GM18858 (cell line): ENCODE measurements at regions not wholly inside any gene's neighbourhood (a gene's known extent, or its start where the extent isn't known, plus 50 kb on each side); places are given as distances from the start of the nearest gene placed in this dataset.

Experiments
- ATAC-seq: cut with Tn5 transposase; IDR thresholded peaks from one replicate; pipeline ENCODE4 v1.9.1; 2021; ENCODE audit not compliant: unreplicated experiment

DNA sequence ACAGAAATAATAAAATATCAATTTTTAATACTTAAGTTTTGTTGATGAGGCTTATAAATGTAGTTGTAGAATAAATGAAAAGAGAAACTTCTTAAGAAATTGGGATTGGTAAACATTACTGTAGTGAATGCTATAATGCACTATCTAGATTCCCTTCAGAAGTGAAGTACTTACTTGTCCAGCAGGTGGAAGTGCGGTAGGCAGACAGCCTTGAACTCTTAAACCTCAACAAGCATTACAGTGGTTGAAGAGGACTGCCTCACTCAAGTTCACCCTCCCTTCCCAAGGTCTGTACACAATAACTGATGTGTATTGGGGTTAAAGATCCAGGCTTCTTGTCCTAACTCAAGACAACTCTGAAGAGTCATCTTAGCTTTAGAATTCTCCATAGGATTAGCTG is 931.0 kb upstream of the LRRTM1 start:
- no peak for ATAC-seq

DNA sequence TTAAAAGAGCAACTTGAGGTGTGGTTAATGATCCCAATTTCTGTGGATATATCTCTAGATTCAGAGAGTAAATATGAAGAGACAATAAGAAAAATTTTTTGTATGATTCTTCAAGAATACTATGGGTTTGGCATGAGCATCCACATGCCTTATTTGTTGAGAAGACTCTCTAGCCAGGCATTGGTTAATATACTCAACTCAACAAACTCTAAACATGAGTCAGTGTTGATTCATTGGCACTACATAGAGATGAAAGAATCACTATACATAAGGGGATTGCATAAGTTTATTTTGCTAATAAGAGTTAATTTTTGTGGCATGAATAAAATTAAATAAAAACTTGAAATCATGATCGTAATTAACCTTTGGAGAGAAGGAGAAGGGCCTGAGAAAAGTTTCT is 930.2 kb upstream of the LRRTM1 start:
- no peak for ATAC-seq

DNA sequence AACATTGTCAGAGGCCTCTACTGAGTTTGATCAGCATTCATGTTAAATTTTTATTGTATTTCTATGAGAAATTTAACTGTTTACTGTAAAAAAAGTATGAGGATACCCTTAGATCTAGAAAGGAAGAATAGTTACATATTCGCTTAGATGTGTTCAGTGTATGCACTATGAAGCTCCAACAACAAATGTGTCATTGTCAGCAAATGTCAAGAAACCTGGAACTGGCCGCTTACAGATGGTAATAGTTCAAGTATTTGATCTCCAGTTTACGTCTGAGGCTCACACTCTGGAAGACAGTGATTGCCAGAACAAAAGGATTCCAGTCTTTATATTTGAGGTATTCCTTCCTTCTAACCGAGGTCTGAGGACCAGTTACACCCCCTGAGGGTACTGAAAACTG is 921.2 kb upstream of the LRRTM1 start:
- ATAC-seq = no peak

DNA sequence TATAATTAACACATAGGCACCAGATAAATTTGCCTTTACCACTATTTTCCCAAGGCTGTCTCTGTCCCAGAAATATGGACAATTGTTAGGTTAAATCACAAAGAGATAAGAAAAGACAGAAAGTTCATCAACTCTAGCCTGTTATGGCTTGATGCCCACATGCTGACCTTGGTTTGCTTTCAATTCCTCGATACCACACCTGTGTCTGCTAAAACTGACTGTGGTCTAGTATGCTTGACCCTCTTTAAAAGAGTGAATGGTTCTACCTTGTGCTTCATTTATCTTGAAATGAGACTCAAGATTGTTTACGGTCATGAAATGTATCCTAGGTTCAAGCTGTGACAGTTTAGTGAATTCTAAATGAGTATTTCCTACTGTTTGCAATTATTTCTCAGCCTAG is 909.0 kb upstream of the LRRTM1 start:
- no peak for ATAC-seq

DNA sequence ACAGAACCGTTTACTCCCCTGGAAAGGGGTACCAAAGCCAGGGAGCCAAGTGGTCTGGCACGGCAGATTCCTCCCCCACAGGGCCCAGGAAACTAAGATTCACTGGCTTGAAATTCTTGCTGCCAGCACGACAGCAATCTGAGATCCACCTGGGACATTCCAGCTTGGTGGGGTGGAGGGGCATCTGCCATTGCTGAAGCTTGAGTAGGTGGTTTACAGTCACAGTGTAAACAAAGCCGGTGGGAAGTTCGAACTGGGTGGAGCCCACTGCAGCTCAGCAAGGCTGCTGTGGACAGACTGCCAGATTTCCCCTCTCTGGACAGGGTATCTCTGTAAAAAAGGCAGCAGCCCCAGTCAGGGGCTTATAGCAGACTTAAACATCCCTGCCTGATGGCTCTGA is 901.7 kb upstream of the LRRTM1 start:
- ATAC-seq = no peak

DNA sequence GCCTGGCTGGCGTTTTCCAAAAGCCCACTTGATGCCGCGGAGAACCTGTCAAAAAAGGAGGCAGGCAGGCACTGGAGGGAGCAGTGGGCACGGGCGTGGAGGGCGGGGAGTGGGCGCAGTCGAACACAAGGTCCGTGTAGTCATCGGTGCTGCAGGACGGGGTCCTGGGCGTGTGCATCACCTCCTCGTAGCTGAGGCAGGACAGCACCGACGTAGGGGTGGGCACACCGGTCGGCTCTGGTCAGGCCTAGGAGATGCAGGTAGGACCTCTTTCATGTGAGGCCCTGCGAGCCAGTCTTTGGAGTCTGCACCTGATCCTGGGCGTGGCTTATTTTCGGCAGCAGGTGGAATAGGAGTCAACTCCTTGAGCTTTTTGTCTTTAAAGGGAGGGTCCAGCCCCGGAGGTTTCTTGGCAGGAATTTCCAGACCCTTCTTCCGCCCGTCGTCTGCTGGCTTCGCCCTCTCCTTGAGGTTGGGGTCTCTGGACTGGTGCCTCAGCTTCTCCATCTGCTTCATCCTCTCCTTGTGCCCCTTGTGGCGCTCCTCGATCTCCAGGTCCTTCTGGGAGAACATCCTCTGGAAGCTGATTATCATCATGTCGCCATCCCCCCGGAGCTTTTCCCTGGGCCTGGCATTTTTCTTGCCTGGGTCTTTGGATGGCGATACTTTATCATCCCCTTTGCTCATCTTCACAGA is 892.5 kb upstream of the LRRTM1 start:
- no peak for ATAC-seq

DNA sequence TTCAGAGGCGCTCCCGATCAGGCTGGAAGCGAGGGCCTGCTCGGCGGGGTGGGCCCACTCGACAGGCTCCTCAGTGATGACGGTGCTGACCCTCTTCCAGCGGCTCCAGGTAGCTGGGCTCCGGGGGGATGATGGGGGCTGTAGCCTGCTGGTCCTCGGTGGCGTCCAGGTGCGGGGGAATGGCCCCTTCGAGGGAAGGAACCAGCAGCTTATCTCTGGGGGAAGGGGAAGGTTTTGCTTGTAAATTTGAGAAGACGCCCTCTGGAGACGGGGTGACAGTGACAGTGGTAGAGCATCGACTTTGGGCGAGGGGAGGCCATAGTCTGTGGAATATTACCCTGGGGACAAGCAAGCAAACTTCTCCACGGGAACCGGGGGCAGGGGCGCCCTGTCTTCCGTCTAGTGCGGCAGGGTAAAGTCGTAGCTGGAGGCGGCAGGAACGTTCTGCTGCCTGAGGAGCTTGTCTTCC is 891.9 kb upstream of the LRRTM1 start:
- ATAC-seq = no peak

DNA sequence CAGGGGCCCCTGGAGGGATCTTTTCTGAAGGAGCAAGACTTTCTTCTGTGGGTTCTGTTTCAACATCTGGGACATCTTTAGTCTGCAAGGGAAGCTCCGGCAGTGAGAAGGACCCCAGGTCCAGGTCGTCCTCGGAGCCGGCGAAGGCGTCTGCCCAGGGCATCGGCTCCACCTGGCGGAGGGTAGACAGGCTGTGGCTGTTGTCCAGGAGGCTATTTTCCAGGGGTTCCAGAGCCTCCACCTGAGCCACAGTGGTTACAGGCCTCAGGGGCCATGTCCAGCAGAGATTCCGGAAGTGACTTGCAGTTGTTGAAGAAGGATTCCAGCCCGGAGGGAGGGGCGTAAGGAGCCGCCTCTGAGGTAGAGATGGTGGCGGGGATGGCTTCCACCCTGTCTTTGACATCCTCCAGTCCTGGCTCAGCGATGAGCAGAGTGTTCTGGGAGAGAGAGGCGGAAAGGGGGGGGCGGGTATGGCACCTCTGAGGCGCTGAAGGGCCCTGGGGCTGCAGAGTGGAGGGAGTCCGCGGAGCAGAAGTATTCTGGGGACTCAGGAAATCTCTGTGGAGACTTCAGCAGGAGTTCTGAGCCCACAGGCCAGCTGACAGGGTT is 891.3 kb upstream of the LRRTM1 start:
- no peak for ATAC-seq

DNA sequence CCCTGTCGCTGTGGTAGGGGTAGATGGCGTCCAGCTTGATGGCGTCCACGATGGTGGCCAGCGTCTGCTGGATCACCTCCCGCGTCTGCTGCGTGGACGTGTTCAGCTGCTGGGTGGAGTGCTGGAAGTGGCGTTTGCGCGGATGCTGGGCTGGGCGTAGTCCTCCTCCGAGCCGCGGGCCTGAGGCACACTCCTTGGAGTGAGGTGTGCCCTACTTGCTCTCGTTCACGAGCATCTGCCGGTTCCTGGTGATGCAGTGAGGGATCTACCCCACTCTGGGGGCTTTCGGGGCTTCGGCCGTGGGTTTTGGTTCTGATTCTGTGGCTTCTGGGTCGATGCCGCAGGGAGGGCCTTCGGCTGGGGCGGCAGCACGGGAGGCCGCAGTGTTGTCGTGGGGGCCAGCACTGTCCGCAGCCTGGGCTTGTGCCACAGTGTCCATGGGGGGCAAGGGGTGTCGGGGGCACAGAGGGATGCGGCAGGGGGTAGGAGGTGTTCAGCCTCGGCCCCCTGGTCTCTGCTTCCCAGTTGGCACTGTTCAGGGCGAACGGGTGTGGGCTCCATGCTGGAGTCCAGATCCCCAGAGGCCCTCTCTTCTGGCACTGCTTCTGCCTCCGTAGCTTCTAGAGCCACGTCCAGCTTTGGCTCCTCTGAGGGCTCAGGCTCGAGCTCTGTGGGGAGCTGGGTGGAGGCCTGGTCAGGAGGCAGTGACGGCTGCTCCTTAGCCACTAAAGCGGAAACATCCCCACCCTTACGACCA is 890.6 kb upstream of the LRRTM1 start:
- no peak for ATAC-seq

DNA sequence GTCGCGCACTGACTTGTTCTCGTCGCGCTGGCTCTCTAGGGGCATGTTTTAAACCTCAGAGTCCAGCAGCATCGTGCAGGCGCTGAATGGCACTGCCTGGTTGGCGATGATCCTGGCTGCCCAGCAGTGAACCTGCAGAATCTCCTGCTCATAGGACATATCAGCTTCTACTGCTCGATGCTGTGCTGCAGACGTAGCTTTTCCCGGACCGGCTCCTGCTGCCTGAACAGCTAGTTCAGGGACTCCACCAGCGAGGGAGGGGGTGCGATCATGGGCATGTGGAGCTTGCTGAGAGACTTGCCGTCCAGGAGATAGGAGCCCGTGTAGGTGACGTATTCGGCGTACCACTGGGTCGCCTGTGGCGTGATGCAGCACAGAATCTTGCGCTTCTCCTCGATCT is 890.0 kb upstream of the LRRTM1 start:
- ATAC-seq = no peak

DNA sequence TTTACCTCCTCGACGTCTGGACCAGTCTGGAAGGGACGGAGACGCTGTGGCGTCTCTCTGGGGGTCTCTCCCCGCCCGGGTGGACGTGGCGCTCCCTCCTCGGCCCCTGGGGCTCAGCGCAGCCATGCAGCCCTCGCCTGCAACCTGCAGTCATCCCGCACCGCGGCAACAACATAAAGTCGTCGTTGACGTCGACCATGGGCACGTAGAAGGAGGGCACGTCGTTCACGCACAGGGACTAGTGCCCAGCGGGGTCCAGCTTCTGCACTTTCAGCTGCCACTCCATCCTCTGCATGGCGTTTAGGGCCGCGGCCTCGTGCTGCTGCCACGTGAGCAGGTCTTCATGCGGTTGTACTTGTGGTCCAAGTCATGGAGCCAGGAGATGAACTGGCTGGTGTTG is 889.6 kb upstream of the LRRTM1 start:
- no peak for ATAC-seq

DNA sequence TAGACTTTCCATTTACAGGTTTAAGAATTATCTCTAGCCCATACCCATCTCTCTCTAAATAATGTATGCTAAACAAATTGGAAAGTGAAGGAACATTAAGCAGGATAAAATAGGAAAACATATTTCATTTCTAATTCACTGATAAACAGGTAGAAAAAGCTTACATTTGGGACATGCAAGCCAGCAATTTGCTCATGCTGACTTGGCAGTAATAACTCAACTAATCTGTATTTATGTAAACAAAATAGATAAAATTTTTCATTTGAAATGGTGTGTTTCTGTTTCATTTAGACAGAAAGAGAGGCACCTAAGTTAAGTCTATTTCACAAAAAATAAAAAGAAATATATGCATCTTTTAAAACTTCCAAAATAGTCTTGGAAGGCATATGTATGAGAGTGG is 877.3 kb upstream of the LRRTM1 start:
- ATAC-seq = no peak

DNA sequence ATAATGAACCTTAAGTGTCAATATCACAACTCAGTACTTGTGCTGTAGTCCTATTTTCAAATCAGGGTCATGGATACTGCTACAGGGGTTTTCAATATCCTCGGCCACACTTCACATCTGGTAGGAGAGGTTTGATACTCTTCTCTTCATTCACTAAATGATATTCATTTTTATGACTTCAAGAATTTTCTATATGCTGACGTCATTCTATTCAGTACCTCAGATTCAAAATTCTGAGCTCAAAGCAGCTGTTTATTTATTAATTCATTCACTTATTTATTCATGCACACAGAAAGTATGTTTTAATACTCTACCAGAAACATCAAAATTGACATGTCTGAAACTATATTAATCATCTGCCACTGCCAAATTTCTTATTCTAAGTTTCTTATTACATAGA is 866.9 kb upstream of the LRRTM1 start:
- no peak for ATAC-seq

DNA sequence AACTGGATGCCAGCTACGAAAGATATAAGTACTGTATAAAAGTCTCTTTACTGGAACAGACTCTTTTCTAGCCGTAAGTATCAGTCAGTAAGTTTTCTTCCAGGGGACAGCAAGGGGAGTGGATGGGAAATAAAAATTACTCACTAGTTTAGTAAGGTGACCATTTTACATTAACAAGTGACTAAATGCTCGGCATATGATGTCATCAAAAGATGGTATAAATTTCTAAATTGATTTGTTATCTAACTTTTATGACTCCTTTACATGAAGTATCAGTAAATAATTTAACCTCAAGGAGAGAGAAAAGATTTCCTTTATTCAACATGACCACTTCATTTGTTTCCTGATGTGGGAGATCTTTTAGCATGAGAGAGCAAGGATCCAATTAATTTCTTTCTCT is 859.0 kb upstream of the LRRTM1 start:
- no peak for ATAC-seq

DNA sequence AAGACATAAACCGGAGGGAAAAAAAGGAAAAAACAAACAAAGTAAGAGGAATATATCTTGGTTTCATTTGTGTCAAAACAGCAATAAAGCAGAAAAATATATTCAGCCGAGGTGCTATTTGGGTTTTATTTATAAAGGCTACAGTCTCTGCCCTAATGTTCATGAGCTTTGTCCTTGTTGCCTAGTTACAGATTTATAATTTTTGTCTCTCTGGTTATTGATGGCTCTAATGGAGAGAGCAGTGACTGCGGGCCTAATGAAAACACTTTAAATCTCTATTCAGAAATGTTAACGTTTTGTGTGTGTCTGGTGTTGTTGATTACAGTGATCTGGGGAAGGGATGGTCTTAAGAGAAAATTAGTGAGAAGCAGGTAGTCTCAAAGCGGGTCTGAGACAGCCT is 854.0 kb upstream of the LRRTM1 start:
- ATAC-seq = no peak

DNA sequence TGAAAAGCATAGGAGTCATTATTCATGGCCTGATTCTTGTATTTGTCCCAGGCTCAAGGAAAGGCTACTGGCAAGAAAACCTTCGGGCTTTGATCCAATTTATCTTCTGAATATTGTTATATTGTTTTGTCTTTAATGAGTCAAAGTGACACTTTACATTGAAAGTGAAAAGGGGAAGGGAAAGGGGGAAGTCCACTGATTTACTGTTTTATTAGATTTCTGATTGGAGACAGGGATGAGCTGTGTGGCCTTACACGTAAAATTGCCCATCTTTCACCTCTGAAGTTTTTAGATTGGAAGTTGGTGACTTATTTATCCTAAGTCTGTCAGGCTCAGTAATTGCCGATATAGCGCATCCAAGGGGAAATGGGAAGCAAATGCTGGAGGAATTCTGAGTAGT is 843.8 kb upstream of the LRRTM1 start:
- no peak for ATAC-seq

DNA sequence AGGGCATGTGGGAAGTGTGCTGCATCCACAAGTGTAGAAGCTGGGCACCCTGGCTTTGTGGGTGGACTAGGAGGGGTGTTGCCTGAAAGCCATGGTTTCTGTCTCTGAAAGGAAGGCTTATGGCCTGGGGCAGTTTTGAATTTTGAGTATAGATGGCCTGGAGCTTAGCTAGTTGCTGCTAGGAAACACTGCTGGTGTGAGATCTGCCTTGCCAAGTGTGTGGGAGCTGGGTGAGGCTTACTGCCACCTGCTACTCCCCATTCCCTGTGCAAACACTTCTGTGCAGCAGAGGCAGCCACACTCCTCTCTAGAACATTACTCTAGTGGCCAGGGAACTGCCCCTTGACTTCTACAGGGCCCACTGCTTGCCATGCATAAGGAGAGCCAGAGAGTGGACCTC is 831.7 kb upstream of the LRRTM1 start:
- no peak for ATAC-seq

DNA sequence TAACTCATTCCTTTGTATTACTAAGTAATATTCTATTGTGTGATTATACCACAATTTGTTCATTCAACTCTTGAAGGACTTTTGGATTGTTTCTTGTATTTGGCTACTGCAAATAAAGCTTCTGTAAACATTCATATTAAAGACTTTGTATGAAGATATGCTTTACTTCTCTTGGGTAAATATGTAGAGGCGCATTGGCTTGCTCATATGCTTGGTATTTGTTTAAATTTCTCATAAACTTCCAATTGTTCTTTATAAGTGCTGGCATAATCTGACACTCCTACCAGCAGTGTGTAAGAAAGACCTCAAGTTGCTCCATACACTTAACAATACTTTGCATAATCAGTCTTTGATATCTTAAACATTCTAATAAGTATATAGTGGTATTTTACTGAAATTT is 792.8 kb upstream of the LRRTM1 start:
- no peak for ATAC-seq

DNA sequence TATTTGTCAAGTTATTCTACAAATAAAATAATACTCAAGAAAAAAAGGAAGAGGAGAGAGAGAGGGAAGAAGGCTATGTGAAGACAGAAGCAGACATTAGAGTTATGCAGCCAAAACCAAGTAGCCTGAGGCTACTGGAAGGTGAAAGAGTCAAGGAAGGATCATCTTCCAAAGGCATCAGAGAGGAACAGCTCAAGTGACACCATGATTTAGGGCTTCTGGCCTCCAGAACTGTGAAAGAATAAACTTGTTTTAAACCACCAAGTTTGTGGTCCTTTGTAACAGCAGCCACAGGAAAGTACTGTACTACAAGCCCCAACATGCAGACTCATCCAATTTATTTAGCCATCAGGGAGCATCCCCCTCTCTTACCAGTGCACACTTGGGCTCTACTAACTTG is 788.5 kb upstream of the LRRTM1 start:
- ATAC-seq = no peak

DNA sequence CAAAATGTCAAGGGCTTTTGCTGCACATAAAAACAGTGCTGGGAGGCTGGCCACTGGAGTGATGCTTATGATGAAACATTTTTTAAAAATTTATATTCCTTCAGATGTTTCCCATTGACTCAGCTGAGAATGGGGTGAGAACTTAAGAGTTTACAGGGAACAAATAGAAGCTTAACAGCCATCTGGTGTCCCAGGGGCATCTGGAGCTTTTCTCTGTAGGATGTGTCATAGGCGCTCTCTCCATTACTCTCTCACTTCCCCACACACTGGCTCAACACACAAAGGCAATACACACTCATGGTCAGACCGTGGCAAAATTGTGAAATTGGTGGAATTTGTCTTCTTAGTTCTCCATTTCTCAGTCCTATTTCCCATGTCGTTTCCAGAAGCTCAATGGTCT is 783.1 kb upstream of the LRRTM1 start:
- ATAC-seq = no peak

DNA sequence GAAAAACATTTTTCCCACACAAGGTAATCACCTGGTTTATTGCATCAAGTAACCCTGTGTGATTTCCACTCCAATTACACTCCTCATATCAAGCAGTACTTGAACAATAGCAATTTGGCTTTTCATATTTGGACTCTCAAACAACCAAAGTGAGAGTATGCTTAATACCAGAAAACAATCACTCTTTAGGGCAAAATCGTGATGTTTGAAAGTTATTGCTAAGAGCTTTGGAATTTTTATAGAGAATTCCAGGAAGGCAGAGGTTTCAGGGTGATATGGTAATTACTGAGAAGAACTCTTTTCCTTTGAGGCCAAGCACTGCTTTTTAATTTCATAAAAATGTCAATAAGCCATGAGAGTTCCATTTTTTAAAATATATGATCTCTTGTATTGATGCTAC is 779.5 kb upstream of the LRRTM1 start:
- ATAC-seq = no peak

DNA sequence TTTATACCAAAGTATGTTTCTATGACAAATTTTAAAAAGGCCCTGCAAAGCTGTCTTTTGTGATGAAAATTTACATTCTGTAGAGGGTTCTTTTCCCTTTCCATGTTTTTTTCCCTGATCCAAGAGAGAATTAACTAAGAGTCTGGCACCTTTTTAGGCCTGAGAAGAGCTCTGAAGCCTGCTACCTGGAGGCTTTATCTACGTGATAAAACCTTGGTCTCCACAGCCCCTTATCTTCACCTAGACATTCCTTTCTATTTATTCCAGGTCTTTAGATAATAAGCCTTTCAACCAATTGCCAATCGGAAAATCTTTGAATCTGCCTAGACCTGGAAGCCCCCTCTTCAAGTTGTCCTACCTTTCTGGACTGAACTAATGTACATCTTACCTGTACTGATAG is 774.1 kb upstream of the LRRTM1 start:
- ATAC-seq = no peak
